SK-N-SH treated with all-trans-retinoic acid at 6 μM for 48 hours (cell line): ENCODE measurements at regions not wholly inside any gene's neighbourhood (a gene's known extent, or its start where the extent isn't known, plus 50 kb on each side); places are given as distances from the start of the nearest gene placed in this dataset.

ENCODE experiments used
- ATAC-seq: fragments of 200-7000 bp; cut with Tn5 transposase; 3 replicates; pipeline ENCODE4 v1.9.1; 2020; ENCODE audit warnings: mild to moderate bottlenecking, moderate library complexity
- ARNTL ChIP-seq: fragments of 450-650 bp; formaldehyde crosslinking; IDR thresholded peaks from 2 replicates; pipeline ENCODE4 v1.5.0; 2020; ENCODE audit warnings: low read depth, mild to moderate bottlenecking, moderate library complexity, borderline replicate concordance
- CREB5 ChIP-seq: fragments of 250-450 bp; sonication (Bioruptor Pico); IDR thresholded peaks from 2 replicates; pipeline ENCODE4 v1.5.1; 2020; ENCODE audit warnings: low read depth, mild to moderate bottlenecking, moderate library complexity
- CSDC2 ChIP-seq: fragments of 250-450 bp; sonication (Bioruptor Pico); IDR thresholded peaks from 2 replicates; pipeline ENCODE4 v1.5.0; 2020; ENCODE audit warnings: mild to moderate bottlenecking, moderate library complexity
- CSRNP3 ChIP-seq: fragments of 250-450 bp; sonication (Bioruptor Pico); IDR thresholded peaks from 2 replicates; pipeline ENCODE4 v1.5.1; 2021; ENCODE audit warnings: mild to moderate bottlenecking, moderate library complexity
- ESRRG ChIP-seq: fragments of 250-450 bp; sonication (Bioruptor Pico); IDR thresholded peaks from 2 replicates; pipeline ENCODE4 v1.6.1; 2021; ENCODE audit warnings: mild to moderate bottlenecking
- GLIS3 ChIP-seq: fragments of 250-450 bp; sonication (Bioruptor Pico); IDR thresholded peaks from 2 replicates; pipeline ENCODE4 v1.5.0; 2020; ENCODE audit warnings: mild to moderate bottlenecking, moderate library complexity
- ISL1 ChIP-seq: fragments of 250-450 bp; sonication (Bioruptor Pico); IDR thresholded peaks from 2 replicates; pipeline ENCODE4 v2.1.2; 2022; ENCODE audit warnings: mild to moderate bottlenecking, moderate library complexity
- OSR1 ChIP-seq: fragments of 250-450 bp; sonication (Bioruptor Pico); IDR thresholded peaks from 2 replicates; pipeline ENCODE4 v1.8.0; 2022; ENCODE audit warnings: moderate library complexity, mild to moderate bottlenecking, inconsistent platforms
- PATZ1 ChIP-seq: fragments of 250-450 bp; sonication (Bioruptor Pico); IDR thresholded peaks from 2 replicates; pipeline ENCODE4 v1.8.0; 2020; ENCODE audit warnings: mild to moderate bottlenecking, moderate library complexity, borderline replicate concordance
- POU6F1 ChIP-seq: fragments of 250-450 bp; sonication (Bioruptor Pico); IDR thresholded peaks from 2 replicates; pipeline ENCODE4 v1.8.0; 2021; ENCODE audit warnings: low read depth, mild to moderate bottlenecking, moderate library complexity, borderline replicate concordance
- PPARA ChIP-seq: fragments of 250-450 bp; sonication (Bioruptor Pico); IDR thresholded peaks from 2 replicates; pipeline ENCODE4 v1.5.0; 2020; ENCODE audit warnings: mild to moderate bottlenecking, borderline replicate concordance
- RARB ChIP-seq: fragments of 250-450 bp; sonication (Bioruptor Pico); IDR thresholded peaks from 2 replicates; pipeline ENCODE4 v1.8.0; 2021; ENCODE audit warnings: mild to moderate bottlenecking, moderate library complexity
- TCF4 ChIP-seq: fragments of 250-450 bp; sonication (Bioruptor Pico); IDR thresholded peaks from 2 replicates; pipeline ENCODE4 v1.8.0; 2021; ENCODE audit warnings: mild to moderate bottlenecking, moderate library complexity, borderline replicate concordance
- TOX ChIP-seq: fragments of 250-450 bp; sonication (Bioruptor Pico); IDR thresholded peaks from 2 replicates; pipeline ENCODE4 v1.8.0; 2021; ENCODE audit warnings: mild to moderate bottlenecking, moderate library complexity, borderline replicate concordance
- ZC3H10 ChIP-seq: fragments of 250-450 bp; sonication (Bioruptor Pico); IDR thresholded peaks from 2 replicates; pipeline ENCODE4 v1.5.1; 2021; ENCODE audit warnings: mild to moderate bottlenecking, moderate library complexity
- ZFP3 ChIP-seq: fragments of 250-450 bp; sonication (Bioruptor Pico); IDR thresholded peaks from 2 replicates; pipeline ENCODE4 v1.5.0; 2020; ENCODE audit warnings: mild to moderate bottlenecking, moderate library complexity
- ZFP30 ChIP-seq: fragments of 450-650 bp; formaldehyde crosslinking; IDR thresholded peaks from 2 replicates; pipeline ENCODE4 v1.5.0; 2022; ENCODE audit warnings: mild to moderate bottlenecking, moderate library complexity
- ZNF8 ChIP-seq: fragments of 450-650 bp; formaldehyde crosslinking; IDR thresholded peaks from 2 replicates; pipeline ENCODE4 v1.5.0; 2020; ENCODE audit warnings: mild to moderate bottlenecking, moderate library complexity

DNA sequence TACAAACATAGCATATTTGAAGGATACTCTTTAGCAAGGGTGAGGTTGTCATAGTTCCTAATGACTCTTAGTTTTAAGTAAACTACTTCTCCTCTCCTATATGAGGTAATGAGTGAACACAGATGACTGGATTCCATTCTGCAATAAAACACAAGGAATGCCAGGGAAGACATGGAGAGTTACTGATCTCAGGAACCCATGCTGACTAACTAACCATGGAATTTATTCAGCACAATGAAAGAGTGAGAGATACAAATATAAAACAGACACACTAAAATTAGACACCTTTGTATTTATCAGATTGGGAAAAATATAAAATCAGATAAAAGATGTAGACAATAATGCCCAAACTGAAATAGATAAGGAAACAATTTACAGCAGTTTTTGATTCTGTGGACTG, 1525.9 kb upstream of the SLC10A2 start (continued):
- TF ChIP-seq PATZ1 (CRISPR knock-in tag), result peak; percentile 59; the same call in 1 of the 2 replicates
- TF ChIP-seq ZNF8 (CRISPR knock-in tag), result no peak
- TF ChIP-seq PPARA (CRISPR knock-in tag), result no peak
- no peak for TF ChIP-seq POU6F1 (CRISPR knock-in tag)
- TF ChIP-seq, all 23 proteins: peak for 5

GRCh38 chr13:104586051-104586746, 1520.0 kb upstream of the SLC10A2 start:
- peak; percentile 53 for ATAC-seq
- peak; percentile 87 for TF ChIP-seq ISL1
- TF ChIP-seq ARNTL (CRISPR knock-in tag), result no peak

GRCh38 chr13:104584481-104584880, 1518.3 kb upstream of the SLC10A2 start:
- ATAC-seq, result no peak
- TF ChIP-seq PATZ1 (CRISPR knock-in tag) (0 out of 2 replicates have a peak, but pooled peaks have one; percentile 40), ISL1 (peak; percentile 84), OSR1 (CRISPR knock-in tag) (no peak), CSDC2 (CRISPR knock-in tag) (no peak), GLIS3 (CRISPR knock-in tag) (no peak), CREB5 (CRISPR knock-in tag) (0 out of 2 replicates have a peak, but pooled peaks have one; percentile 17), ZNF8 (CRISPR knock-in tag) (no peak)

GRCh38 chr13:104580931-104581330, 1514.7 kb upstream of the SLC10A2 start:
- ATAC-seq, result no peak
- TF ChIP-seq OSR1 (CRISPR knock-in tag) (no peak), TOX (CRISPR knock-in tag) (no peak), GLIS3 (CRISPR knock-in tag) (no peak), CSDC2 (CRISPR knock-in tag) (no peak), ARNTL (CRISPR knock-in tag) (no peak), ESRRG (CRISPR knock-in tag) (no peak)
- TF ChIP-seq, all 23 proteins: peak for 0

DNA sequence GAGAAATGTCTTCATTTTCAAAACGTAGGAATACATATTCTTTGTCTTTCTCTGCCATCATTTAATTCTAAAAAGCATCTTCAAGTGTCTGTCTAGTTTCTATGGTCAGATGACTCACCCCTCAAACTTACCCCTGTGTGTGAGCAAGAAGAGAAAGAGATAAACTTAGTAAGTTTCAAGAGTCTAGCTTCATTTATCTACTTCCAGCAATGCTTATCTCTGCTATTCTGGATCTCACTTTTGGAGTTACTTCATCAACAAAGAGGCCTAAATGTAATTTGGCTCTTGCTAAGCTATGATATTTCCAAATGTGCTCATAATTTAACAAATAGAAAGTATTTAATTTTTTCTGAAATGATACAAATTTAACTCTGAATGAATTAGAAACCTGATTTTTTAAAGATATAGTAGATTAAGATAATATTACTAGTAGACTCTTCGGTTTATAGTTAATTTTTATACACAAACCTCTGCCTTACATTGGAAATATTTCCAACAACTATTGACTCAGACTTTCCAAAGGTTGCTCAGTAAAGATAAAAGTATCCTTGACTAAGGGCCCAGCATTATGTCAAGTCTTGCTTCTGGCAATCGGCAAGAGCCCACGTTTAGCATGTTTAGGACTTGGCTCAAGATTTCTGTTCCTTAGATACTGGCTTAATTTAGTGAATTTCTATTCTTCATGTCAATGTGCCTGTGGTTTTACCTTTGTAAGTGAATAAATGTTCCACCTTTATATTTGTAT, 1511.0 kb upstream of the SLC10A2 start:
- TF ChIP-seq ESRRG (CRISPR knock-in tag) (no peak), ISL1 (0 out of 2 replicates have a peak, but pooled peaks have one; percentile 34), TCF4 (CRISPR knock-in tag) (no peak), ZC3H10 (CRISPR knock-in tag) (no peak)
- TF ChIP-seq, all 23 proteins: peak for 1
- ATAC-seq, result no peak

GRCh38 chr13:104571893-104572229, 1505.6 kb upstream of the SLC10A2 start:
- no peak; the same call in 2 of the 3 replicates for ATAC-seq

More at GRCh38 chr13:104571893-104572229, 1505.6 kb upstream of the SLC10A2 start:
- TF ChIP-seq ZNF8 (CRISPR knock-in tag), result no peak
- no peak for TF ChIP-seq ARNTL (CRISPR knock-in tag)
- no peak for TF ChIP-seq ZFP30
- TF ChIP-seq POU6F1 (CRISPR knock-in tag), result no peak
- no peak for TF ChIP-seq CSRNP3 (CRISPR knock-in tag)
- TF ChIP-seq ZFP3 (CRISPR knock-in tag), result no peak
- no peak for TF ChIP-seq RARB
- no peak for TF ChIP-seq GLIS3 (CRISPR knock-in tag)
- TF ChIP-seq ZC3H10 (CRISPR knock-in tag), result no peak
- TF ChIP-seq, all 23 proteins: peak for 0
